CD4-positive, alpha-beta T cell treated with Interleukin-12 subunit alpha and Interleukin-12 subunit beta, for 1 hour (primary cell): ENCODE measurements at regions not wholly inside any gene's neighbourhood (a gene's known extent, or its start where the extent isn't known, plus 50 kb on each side); places are given as distances from the start of the nearest gene placed in this dataset.

Experiments
- DNase-seq: peaks from one replicate; pipeline ENCODE4 v3.0.0-alpha.2; 2020

DNA sequence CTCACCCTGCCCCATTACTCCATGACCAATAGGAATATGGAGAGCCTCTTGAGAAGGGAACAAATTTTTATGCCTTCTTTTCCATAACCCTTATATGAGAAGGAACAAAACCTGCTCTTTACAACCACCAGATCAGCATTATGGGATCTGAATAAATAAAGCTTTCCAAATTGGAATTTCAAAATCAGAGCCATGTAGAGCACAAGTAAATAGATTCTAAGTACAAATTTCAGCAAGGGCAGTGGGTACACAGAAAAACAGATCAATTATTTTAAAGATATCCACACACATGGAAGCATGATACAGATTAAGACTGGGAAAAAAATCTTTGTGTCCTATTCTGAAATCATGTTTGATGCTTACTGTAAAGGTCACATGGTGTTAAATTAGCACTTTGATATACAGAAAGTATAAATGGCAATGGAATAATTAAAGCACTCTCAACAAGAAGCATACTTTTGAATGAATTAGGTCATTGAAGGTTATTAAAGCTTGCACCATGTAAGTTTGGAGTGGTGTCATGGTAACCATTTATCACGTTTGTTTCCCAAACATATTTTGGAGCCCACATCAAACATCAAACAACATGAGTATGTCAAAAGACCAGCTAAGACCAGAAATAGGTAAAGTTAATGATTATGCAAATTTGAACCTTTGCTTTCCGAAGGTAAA lies 75.9 kb upstream of the AVPR1A start:
- DNase-seq = no peak

DNA sequence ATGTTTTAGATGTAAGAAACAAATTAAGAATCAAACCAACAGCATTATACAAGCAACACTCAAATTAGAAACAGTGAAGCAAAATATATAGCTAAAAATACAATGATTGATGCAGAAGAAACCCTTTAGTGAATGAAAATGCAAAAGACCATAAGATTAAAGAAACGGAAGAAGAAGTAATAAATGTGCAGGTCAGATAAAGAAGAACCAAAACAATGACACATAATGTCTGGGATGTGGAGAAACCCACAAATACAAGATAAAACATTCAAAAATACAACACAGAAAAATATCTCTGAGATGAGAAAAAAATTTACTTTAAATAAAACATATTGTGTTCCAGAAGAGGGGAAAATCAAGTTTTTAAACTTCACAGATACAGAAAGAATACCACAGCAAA lies 73.4 kb upstream of the AVPR1A start:
- no peak for DNase-seq

DNA sequence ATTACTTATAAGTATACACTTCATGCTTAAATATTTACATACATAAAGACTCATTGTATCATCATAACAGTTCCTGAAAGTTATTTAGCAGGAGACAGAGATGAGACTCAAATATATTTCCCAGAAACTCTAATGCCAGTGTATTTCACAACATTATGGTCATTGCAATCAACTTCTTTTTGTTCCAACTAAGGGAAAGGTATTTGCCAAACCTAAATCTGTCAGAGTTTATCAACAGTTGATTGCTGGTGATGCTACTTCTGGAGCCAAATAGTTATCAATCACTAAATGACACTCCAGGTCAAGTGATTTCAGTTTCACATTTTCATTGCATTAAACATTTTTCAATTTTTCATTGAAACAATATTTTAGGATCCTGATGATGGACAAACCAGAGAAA lies 72.1 kb upstream of the AVPR1A start:
- DNase-seq = no peak

DNA sequence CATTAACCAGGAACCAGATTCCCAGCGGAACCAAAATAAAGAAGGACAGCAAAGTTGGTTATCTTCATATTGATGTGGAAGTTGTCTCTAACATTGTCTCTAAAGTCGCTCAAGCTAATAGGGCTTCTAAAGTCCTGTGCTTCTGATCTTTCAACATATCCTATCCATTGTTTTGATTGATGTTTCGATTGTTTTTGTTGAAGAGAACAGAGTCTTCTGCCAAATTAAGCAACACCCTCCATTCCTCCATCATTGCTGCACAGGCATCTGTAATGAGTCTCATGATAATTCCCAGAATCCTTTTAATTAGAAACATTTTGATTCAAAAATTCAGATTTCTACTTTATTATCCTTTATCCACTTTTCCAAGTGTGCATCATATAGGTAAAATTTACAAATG lies 71.6 kb upstream of the AVPR1A start:
- DNase-seq = no peak

DNA sequence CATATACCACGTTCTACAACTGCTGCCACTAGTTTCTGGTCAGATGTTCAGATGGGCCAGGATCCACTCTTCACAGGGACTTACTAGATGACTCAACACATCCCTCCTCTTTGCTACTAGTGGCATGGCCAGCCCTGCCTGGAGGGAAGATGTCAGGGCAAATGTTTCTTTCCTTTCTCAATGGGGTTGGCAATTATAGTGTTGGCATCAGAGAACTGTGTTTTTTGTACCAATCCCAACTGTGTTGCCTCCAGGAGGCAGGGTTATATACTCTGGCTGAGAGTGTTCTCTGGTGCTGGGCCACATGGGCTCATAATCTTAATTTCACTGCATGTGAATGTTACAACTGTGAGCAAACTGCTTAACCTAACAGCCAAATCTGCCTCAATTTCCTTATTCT lies 69.9 kb upstream of the AVPR1A start:
- DNase-seq = no peak

DNA sequence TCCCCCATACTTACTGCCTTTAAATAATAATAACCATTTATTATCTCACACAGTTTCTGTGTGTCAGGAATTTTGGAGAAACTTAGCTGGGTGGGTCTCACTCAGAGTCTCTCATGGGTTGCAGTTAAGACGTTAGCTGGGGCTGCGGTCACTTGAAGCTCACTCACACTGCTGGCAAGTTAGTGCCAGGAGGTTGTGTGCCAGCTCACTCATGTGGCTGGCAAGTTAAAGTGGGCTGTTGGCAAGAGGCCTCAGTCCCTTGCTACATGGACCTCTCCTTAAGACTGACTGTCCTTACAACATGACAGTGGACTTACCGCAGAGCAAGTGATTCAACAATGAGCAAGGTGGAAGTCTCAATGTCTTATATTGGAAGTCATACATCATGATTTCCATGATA lies 61.3 kb upstream of the AVPR1A start:
- no peak for DNase-seq

DNA sequence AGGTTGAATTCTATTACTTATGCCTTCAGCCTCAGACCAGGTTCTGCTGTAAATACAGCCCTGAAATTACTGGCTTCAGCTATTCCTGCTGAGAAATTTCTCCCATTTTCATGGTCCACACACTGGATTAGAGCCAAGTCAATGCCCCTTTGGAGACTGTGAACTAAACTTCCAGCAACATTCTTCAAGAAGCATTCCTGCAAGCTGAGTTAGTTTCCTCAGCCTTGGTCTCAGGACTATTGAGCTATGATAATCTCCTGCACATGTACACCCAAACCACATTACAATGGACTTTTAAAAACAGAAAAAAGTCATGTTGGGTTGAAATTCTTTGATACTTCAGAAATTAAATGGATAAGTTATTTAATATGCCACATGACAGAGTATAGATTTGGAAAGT lies 58.0 kb upstream of the AVPR1A start:
- no peak for DNase-seq

DNA sequence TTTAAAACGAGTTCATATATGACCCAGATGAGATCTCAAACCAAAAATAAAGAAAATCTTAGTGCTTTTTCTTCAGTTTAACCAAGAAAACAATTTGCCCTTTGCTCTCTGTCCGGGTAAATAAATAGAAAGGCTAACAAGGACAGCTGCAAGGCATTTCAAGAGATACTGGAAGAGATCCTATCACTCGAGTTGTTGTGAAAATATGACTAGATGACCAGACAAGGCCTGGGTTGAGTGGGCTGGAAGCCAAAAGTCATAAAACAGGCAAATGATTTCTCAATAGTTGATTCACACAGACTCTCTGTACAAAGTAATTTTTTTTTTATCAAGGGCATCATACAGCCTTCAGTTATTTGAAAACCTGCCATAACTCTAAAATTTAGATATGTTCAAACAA lies 55.9 kb upstream of the AVPR1A start:
- no peak for DNase-seq

DNA sequence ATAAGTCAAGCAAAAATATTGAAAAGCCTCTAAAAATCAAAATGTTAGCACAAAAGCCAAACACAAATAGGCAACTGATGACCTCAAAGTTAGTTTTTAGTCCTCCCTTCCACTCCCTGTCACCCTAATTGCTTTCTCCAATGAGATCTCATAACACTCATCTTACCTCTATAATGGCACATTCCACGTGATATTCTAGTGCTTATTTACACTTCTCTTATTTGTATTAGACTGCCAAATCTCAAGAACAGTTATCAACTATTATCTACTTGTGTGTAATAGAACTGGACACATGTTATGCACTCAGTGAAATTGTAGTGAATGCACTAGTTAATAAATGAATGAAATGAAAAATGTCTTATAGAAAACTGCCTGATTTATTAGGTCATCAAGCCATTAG lies 55.5 kb upstream of the AVPR1A start:
- DNase-seq = no peak
